ENCODE measurements at regions not wholly inside any gene's neighbourhood (a gene's known extent, or its start where the extent isn't known, plus 50 kb on each side); places are given as distances from the start of the nearest gene placed in this dataset.

DNA sequence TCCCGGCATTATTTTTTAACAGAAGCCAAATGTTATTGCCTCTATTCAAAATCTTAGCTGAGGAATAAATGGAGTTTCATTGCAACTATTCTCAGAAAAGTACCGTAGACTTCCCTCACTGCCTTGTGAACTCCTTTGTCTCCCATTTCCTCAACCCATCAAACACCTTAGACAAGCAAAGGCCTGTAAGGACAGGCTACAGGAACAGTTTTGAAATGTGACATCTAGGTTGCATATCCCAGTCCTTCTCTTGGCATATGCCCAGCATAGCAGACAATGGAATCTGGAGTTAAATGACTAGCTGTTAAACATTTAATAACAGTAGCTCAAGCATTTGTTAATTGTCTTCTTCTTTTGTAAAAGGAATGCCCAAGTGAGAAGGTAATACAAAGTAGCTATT, 1371.7 kb downstream of the STIM2 start:
- DNase-seq: no peak
- Histone ChIP-seq H3K4me1 (ENCODE audit: low read depth) (no peaks in the 10 kb centered on the region), H3K36me3 (ENCODE audit: low read depth) (no peaks in the 10 kb centered on the region), H3K9me3 (no peaks in the 10 kb centered on the region), H3K4me3 (no peak overlapping the region)
- intact Hi-C loops (cut with DNase I, micrococcal nuclease): no loop called here
- TF ChIP-seq, protein P1, sequence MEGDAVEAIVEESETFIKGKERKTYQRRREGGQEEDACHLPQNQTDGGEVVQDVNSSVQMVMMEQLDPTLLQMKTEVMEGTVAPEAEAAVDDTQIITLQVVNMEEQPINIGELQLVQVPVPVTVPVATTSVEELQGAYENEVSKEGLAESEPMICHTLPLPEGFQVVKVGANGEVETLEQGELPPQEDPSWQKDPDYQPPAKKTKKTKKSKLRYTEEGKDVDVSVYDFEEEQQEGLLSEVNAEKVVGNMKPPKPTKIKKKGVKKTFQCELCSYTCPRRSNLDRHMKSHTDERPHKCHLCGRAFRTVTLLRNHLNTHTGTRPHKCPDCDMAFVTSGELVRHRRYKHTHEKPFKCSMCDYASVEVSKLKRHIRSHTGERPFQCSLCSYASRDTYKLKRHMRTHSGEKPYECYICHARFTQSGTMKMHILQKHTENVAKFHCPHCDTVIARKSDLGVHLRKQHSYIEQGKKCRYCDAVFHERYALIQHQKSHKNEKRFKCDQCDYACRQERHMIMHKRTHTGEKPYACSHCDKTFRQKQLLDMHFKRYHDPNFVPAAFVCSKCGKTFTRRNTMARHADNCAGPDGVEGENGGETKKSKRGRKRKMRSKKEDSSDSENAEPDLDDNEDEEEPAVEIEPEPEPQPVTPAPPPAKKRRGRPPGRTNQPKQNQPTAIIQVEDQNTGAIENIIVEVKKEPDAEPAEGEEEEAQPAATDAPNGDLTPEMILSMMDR (IDR thresholded peaks at IDR 0.05): no peak
- no peak for ATAC-seq

DNA sequence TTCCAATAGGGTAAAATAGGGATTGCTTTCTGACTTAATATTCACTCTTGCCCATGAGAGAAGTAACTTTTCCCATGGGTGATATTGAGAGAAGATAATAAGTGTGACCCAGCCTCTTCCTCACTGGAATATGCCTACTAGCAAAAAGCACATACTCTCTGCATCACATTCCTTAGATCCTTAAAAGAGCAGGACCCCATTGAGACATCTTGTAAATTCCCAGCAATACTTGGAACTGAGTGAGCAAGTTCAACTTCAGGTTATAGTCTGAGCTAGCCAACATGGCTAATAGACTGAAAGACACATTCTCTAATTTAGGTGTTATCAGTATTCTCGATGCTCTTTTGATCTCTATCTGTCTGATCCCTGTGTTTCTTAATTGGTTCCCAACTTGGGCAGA, 1372.3 kb downstream of the STIM2 start:
- TF ChIP-seq, protein P1 (IDR thresholded peaks at IDR 0.05): no peak
- Histone ChIP-seq H3K4me3 (no peak overlapping the region), H3K36me3 (ENCODE audit: low read depth) (no peaks in the 10 kb centered on the region), H3K4me1 (ENCODE audit: low read depth) (no peaks in the 10 kb centered on the region), H3K9me3 (no peaks in the 10 kb centered on the region)
- DNase-seq (no peak), ATAC-seq (no peak)
- intact Hi-C loops (cut with DNase I, micrococcal nuclease): no loop called here

DNA sequence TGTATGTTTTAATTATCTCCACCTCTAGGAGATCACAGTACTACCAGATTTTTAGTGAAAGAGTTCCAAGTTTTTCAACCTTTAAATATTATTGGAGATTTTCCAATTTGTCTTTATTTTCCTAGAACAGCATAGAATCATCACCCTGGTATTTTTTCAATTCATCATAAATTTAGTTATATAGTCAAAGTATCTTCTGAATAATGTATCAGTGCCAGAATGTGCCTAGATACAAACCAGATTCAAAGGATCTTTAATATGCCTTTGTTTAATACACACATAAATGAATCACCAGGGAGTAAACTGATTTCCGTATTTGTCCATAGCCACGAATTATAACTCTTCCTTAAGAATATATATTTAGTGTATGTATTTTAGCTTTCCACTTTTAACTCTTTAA, 1373.1 kb downstream of the STIM2 start:
- no peak overlapping the region for H3K4me3 ChIP-seq
- ATAC-seq: no peak
- no peaks in the 10 kb centered on the region for H3K36me3 ChIP-seq (ENCODE audit: low read depth)
- H3K4me1 ChIP-seq (ENCODE audit: low read depth): no peaks in the 10 kb centered on the region
- no peak for DNase-seq
- intact Hi-C loops (cut with DNase I, micrococcal nuclease): no loop called here
- TF ChIP-seq, protein P1 (IDR thresholded peaks at IDR 0.05): no peak
- H3K9me3 ChIP-seq: no peaks in the 10 kb centered on the region

GRCh38 chr4:28238876-28239275, 1378.2 kb downstream of the STIM2 start:
- no peak overlapping the region for H3K4me3 ChIP-seq
- H3K36me3 ChIP-seq (ENCODE audit: low read depth): no peaks in the 10 kb centered on the region
- no peak for DNase-seq
- intact Hi-C loops (cut with DNase I, micrococcal nuclease): no loop called here
- no peaks in the 10 kb centered on the region for H3K9me3 ChIP-seq
- TF ChIP-seq, protein P1 (IDR thresholded peaks at IDR 0.05): no peak
- no peaks in the 10 kb centered on the region for H3K4me1 ChIP-seq (ENCODE audit: low read depth)
- no peak for ATAC-seq

DNA sequence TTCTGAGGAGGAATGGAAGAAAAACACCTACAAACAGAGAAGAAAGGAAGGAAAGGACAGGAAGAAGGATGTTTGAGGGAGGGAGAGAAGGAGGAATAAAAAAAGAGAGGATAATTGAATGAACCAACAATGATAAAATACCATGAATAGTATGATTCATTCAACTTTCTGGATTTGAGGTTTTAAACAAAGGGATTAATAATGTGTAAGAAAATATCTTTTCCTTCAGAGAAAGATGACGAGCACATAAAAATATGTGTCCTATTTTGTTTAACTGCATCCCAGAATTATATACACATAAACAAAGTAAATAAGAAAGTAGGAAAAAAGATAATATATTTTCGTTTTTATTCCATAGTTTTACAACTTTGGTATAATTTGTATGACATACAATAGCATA, 1380.4 kb downstream of the STIM2 start:
- Histone ChIP-seq H3K9me3 (no peaks in the 10 kb centered on the region), H3K36me3 (ENCODE audit: low read depth) (no peaks in the 10 kb centered on the region), H3K4me1 (ENCODE audit: low read depth) (no peaks in the 10 kb centered on the region), H3K4me3 (no peak overlapping the region)
- DNase-seq: no peak
- TF ChIP-seq, protein P1 (IDR thresholded peaks at IDR 0.05): no peak
- no peak for ATAC-seq
- intact Hi-C loops (cut with DNase I, micrococcal nuclease): no loop called here

DNA sequence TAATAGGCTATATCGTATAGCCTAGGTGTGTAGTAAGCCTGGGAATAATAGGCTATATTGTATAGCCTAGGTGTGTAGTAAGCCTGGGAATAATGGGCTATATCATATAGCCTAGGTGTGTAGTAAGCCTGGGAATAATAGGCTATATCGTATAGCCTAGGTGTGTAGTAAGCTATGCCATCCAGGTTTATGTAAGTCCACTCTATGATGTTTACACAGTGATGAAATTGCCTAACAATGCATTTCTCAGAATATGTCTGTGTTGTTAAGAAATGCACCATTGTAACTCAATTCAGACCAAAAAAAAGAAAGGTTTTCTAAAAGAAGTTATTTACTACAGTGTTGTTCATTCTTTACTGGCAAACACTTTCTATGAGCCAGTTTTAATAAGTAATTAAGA, 1387.2 kb downstream of the STIM2 start:
- DNase-seq (no peak), ATAC-seq (no peak)
- Histone ChIP-seq H3K4me3 (no peak overlapping the region), H3K4me1 (ENCODE audit: low read depth) (no peaks in the 10 kb centered on the region), H3K36me3 (ENCODE audit: low read depth) (no peaks in the 10 kb centered on the region), H3K9me3 (no peaks in the 10 kb centered on the region)
- intact Hi-C loops (cut with DNase I, micrococcal nuclease): no loop called here
- TF ChIP-seq, protein P1 (IDR thresholded peaks at IDR 0.05): no peak

All from mucosa of descending colon (tissue), 3 donors.